HG03342 (cell line): ENCODE measurements at regions not wholly inside any gene's neighbourhood (a gene's known extent, or its start where the extent isn't known, plus 50 kb on each side); places are given as distances from the start of the nearest gene placed in this dataset.

ENCODE experiments used
- ATAC-seq: cut with Tn5 transposase; IDR thresholded peaks from one replicate; pipeline ENCODE4 v1.9.1; 2021; ENCODE audit warnings: mild to moderate bottlenecking, moderate library complexity; ENCODE audit not compliant: unreplicated experiment

- no peak for ATAC-seq
Observed at GRCh38 chr2:120932881-120933280, 197.2 kb downstream of the GLI2 start.

- no peak for ATAC-seq
Observed at GRCh38 chr2:120933693-120934573, 198.3 kb downstream of the GLI2 start.

GRCh38 chr2:120934574-120935338 is 199.1 kb downstream of the GLI2 start:
- no peak for ATAC-seq

GRCh38 chr2:120935339-120936313 is 200.0 kb downstream of the GLI2 start:
- ATAC-seq, result no peak

- ATAC-seq, result no peak
Observed at GRCh38 chr2:120936476-120937334, 201.0 kb downstream of the GLI2 start.

- ATAC-seq, result no peak
Observed at GRCh38 chr2:120937686-120938044, 202.0 kb downstream of the GLI2 start.

GRCh38 chr2:120938045-120938771 is 202.5 kb downstream of the GLI2 start:
- ATAC-seq, result no peak

- no peak for ATAC-seq
Observed at GRCh38 chr2:120939595-120940318, 204.1 kb downstream of the GLI2 start.

- no peak for ATAC-seq
Observed at GRCh38 chr2:120940319-120940696, 204.6 kb downstream of the GLI2 start.

GRCh38 chr2:120940726-120941256 is 205.1 kb downstream of the GLI2 start:
- no peak for ATAC-seq

- no peak for ATAC-seq
Observed at GRCh38 chr2:120941571-120942120, 206.0 kb downstream of the GLI2 start.

- ATAC-seq, result no peak
Observed at GRCh38 chr2:120942658-120943057, 207.0 kb downstream of the GLI2 start.

- no peak for ATAC-seq
Observed at GRCh38 chr2:120943403-120944034, 207.9 kb downstream of the GLI2 start.

GRCh38 chr2:120944575-120944974 is 208.9 kb downstream of the GLI2 start:
- ATAC-seq, result no peak

GRCh38 chr2:120945091-120945490 is 209.4 kb downstream of the GLI2 start:
- no peak for ATAC-seq

GRCh38 chr2:120945832-120946499 is 210.3 kb downstream of the GLI2 start:
- ATAC-seq, result no peak

GRCh38 chr2:120947327-120947726 is 211.7 kb downstream of the GLI2 start:
- ATAC-seq, result no peak
